ENCODE measurements at regions not wholly inside any gene's neighbourhood (a gene's known extent, or its start where the extent isn't known, plus 50 kb on each side); places are given as distances from the start of the nearest gene placed in this dataset.

- peak; percentile 61 to 84 for DNase-seq (ENCODE audit: low read depth in 2 of 2)
- Histone ChIP-seq H4K20me1 (ENCODE audit: control insufficient read depth, extremely low read depth, insufficient read depth, low read length) (no peaks in the 10 kb centered on the region), H3K27me3 (ENCODE audit: control insufficient read depth, insufficient read depth, low read length) (no peaks in the 10 kb centered on the region), H3K9me3 (ENCODE audit: control insufficient read depth, insufficient read depth, low read depth, low read length) (no peaks in the 10 kb centered on the region), H3K4me3 (replicated peaks in 1 of 4; ENCODE audit: control extremely low read depth in 1 of 4, insufficient read depth in 1 of 4, low read depth in 3 of 4, low read length in 4 of 4) (no peak overlapping the region), H3K4me1 (ENCODE audit: control insufficient read depth, extremely low read depth, insufficient read depth, low read length) (peaks cover 5% of the 10 kb centered on the region), H3K4me2 (ENCODE audit: extremely low read depth, insufficient read depth, low read length) (peak overlapping the region; percentile 64), H3K79me2 (ENCODE audit: control insufficient read depth, insufficient read depth, low read length) (no peaks in the 10 kb centered on the region), H3K9ac (ENCODE audit: insufficient read depth, low read length) (no peak overlapping the region), H3K36me3 (ENCODE audit: control insufficient read depth, insufficient read depth, low read length) (no peaks in the 10 kb centered on the region), H2AFZ (ENCODE audit: low read length) (no peak overlapping the region), H3K27ac (ENCODE audit: insufficient read depth, low read length) (peak overlapping the region; percentile 60)
- TF ChIP-seq, protein P1, sequence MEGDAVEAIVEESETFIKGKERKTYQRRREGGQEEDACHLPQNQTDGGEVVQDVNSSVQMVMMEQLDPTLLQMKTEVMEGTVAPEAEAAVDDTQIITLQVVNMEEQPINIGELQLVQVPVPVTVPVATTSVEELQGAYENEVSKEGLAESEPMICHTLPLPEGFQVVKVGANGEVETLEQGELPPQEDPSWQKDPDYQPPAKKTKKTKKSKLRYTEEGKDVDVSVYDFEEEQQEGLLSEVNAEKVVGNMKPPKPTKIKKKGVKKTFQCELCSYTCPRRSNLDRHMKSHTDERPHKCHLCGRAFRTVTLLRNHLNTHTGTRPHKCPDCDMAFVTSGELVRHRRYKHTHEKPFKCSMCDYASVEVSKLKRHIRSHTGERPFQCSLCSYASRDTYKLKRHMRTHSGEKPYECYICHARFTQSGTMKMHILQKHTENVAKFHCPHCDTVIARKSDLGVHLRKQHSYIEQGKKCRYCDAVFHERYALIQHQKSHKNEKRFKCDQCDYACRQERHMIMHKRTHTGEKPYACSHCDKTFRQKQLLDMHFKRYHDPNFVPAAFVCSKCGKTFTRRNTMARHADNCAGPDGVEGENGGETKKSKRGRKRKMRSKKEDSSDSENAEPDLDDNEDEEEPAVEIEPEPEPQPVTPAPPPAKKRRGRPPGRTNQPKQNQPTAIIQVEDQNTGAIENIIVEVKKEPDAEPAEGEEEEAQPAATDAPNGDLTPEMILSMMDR (conservative IDR thresholded peaks at IDR 0.05 in 1 of 2, IDR thresholded peaks at IDR 0.05 in 1 of 2; ENCODE audit: low read depth in 1 of 2, low read length in 2 of 2), result no peak
- TF ChIP-seq EZH2 (IDR thresholded peaks at IDR 0.05; ENCODE audit: low read length, missing control alignments), result no peak
Measured at GRCh38 chr2:188898261-188898660, 75.9 kb upstream of the COL3A1 start.

GRCh38 chr2:188902901-188903491, 71.2 kb upstream of the COL3A1 start:
- Histone ChIP-seq H3K4me1 (ENCODE audit: control insufficient read depth, extremely low read depth, insufficient read depth, low read length) (peaks cover 3% of the 10 kb centered on the region), H3K36me3 (ENCODE audit: control insufficient read depth, insufficient read depth, low read length) (no peaks in the 10 kb centered on the region), H4K20me1 (ENCODE audit: control insufficient read depth, extremely low read depth, insufficient read depth, low read length) (no peaks in the 10 kb centered on the region), H2AFZ (ENCODE audit: low read length) (peak overlapping the region; percentile 87), H3K9me3 (ENCODE audit: control insufficient read depth, insufficient read depth, low read depth, low read length) (no peaks in the 10 kb centered on the region), H3K27me3 (ENCODE audit: control insufficient read depth, insufficient read depth, low read length) (no peaks in the 10 kb centered on the region), H3K4me2 (ENCODE audit: extremely low read depth, insufficient read depth, low read length) (peak overlapping the region; percentile 37), H3K79me2 (ENCODE audit: control insufficient read depth, insufficient read depth, low read length) (no peaks in the 10 kb centered on the region), H3K9ac (ENCODE audit: insufficient read depth, low read length) (no peak overlapping the region), H3K4me3 (replicated peaks in 1 of 4; ENCODE audit: control extremely low read depth in 1 of 4, insufficient read depth in 1 of 4, low read depth in 3 of 4, low read length in 4 of 4) (no peak overlapping the region), H3K27ac (ENCODE audit: insufficient read depth, low read length) (no peak overlapping the region)
- TF ChIP-seq EZH2 (IDR thresholded peaks at IDR 0.05; ENCODE audit: low read length, missing control alignments), result no peak
- TF ChIP-seq, protein P1 (conservative IDR thresholded peaks at IDR 0.05 in 1 of 2, IDR thresholded peaks at IDR 0.05 in 1 of 2; ENCODE audit: low read depth in 1 of 2, low read length in 2 of 2), result no peak
- DNase-seq (ENCODE audit: low read depth in 2 of 2), result peak; percentile 56 to 57

GRCh38 chr2:188903740-188904139, 70.4 kb upstream of the COL3A1 start:
- no peak overlapping the region for H3K4me2 ChIP-seq (ENCODE audit: extremely low read depth, insufficient read depth, low read length)
- no peaks in the 10 kb centered on the region for H3K4me1 ChIP-seq (ENCODE audit: control insufficient read depth, extremely low read depth, insufficient read depth, low read length)
- no peaks in the 10 kb centered on the region for H3K79me2 ChIP-seq (ENCODE audit: control insufficient read depth, insufficient read depth, low read length)
- H2AFZ ChIP-seq (ENCODE audit: low read length), result no peak overlapping the region
- DNase-seq (ENCODE audit: low read depth in 2 of 2), result no peak
- no peaks in the 10 kb centered on the region for H3K27me3 ChIP-seq (ENCODE audit: control insufficient read depth, insufficient read depth, low read length)
- no peaks in the 10 kb centered on the region for H3K36me3 ChIP-seq (ENCODE audit: control insufficient read depth, insufficient read depth, low read length)
- no peak overlapping the region for H3K4me3 ChIP-seq (replicated peaks in 1 of 4; ENCODE audit: control extremely low read depth in 1 of 4, insufficient read depth in 1 of 4, low read depth in 3 of 4, low read length in 4 of 4)
- no peak overlapping the region for H3K27ac ChIP-seq (ENCODE audit: insufficient read depth, low read length)
- no peaks in the 10 kb centered on the region for H3K9me3 ChIP-seq (ENCODE audit: control insufficient read depth, insufficient read depth, low read depth, low read length)
- no peaks in the 10 kb centered on the region for H4K20me1 ChIP-seq (ENCODE audit: control insufficient read depth, extremely low read depth, insufficient read depth, low read length)
- TF ChIP-seq EZH2 (IDR thresholded peaks at IDR 0.05; ENCODE audit: low read length, missing control alignments), result no peak
- TF ChIP-seq, protein P1 (conservative IDR thresholded peaks at IDR 0.05 in 1 of 2, IDR thresholded peaks at IDR 0.05 in 1 of 2; ENCODE audit: low read depth in 1 of 2, low read length in 2 of 2), result no peak
- no peak overlapping the region for H3K9ac ChIP-seq (ENCODE audit: insufficient read depth, low read length)
